GM18498 (cell line): ENCODE measurements at regions not wholly inside any gene's neighbourhood (a gene's known extent, or its start where the extent isn't known, plus 50 kb on each side); places are given as distances from the start of the nearest gene placed in this dataset.

Source experiments
- ATAC-seq: cut with Tn5 transposase; IDR thresholded peaks from one replicate; pipeline ENCODE4 v1.9.1; 2021; ENCODE audit warnings: mild to moderate bottlenecking, moderate library complexity; ENCODE audit not compliant: unreplicated experiment

GRCh38 chr7:135831455-135832195, 83.0 kb upstream of the FAM180A start:
- no peak for ATAC-seq

DNA sequence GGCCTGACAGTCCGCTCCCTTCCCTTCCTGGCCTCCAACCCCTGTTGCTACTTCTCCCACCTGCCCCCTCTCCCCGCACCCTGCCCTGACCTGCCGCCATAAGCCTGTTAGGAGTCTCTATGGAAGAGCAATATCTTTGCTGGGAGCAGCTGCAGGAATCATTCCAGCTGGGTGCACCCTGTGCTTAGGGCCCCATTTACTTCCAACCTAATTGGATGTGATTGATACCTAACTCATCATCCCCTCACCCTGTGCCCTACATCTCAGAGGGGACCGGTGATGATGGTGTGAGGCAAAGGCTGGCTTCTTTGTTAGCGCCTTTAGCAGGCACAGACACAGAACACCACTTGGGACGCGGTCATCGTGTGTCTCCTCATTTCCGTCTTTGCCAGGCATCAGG, 80.0 kb upstream of the FAM180A start:
- ATAC-seq, result no peak

- no peak for ATAC-seq
Observed at GRCh38 chr7:135827391-135827790, 78.8 kb upstream of the FAM180A start.

GRCh38 chr7:135825406-135825805, 76.8 kb upstream of the FAM180A start:
- no peak for ATAC-seq

DNA sequence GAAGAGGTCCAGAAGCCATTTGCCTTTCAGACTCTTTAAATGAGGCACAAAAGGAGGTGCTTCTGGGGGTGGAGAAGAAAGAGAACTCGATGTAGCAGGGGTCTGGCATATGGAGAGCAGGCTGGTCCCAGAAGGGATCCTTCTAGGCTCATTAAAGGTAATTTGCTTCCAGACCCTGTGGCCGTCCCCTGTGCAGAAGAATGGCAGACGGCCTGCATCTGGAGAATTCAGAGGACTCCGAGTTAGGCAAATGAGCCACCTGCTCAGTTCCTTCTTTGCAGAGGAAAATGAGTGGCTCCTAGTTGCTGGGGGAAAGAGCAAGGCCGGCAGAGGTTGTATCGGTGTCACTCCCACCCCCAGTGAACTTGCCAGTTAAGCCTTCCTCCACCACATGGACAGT, 73.8 kb upstream of the FAM180A start:
- no peak for ATAC-seq

- no peak for ATAC-seq
Observed at GRCh38 chr7:135817583-135817982, 69.0 kb upstream of the FAM180A start.

DNA sequence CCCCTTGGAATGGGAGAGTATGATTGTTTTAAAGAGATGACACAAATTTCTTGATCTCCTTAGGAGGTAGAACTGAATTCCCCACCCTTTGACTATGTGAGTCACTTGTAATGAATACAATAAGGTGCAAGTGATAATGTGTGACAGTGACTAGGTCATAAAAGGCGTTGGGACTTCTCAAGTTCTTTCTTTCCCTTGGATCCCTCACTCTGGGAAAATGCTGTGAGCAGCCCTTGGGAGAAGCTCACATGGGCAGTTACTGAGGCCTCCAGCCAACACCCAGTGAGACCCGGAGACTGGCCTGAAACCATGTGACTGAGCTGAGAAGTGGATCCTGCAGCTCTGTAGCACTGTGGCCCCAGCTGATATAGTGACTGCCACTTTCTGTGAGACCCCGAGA, 66.4 kb upstream of the FAM180A start:
- no peak for ATAC-seq

DNA sequence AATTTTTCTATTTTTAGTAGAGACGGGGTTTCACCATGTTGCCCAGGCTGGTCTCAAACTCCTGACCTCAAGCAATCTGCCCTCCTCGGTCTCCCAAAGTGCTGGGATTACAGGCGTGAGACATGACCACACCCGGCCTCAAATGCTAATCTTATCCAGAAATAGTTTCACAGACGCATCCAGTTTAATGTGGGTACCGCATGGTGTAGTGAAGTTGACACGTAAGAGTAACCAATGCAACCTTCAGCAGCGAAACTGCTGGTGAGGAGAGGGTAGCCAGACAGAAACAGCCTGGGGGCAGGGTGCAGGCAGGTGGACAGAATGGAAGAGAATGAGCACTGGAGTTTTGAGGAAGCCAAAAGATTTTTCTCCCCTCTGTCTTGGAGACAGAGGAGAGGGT, 63.5 kb upstream of the FAM180A start:
- no peak for ATAC-seq

- no peak for ATAC-seq
Observed at GRCh38 chr7:135811506-135811905, 62.9 kb upstream of the FAM180A start.

DNA sequence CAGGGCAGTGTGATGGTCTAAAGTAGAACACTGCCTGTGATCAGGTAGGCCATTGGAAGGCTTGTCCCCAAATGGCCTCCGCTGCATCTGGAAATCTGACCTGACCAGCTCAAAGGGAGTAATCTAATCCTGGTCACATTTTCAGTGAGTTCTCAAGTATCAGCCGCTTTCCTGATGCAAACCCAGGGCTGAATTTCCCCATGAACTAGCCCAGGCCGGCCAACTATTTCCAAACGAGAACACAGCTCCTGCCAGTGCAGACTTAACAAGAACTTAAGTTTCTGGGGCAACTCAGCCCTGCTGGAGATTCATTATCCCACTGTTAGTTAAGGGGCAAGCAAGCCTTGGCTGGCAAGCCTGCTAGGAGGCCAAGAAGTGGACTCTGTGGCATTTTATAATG, 59.6 kb upstream of the FAM180A start:
- ATAC-seq, result no peak

DNA sequence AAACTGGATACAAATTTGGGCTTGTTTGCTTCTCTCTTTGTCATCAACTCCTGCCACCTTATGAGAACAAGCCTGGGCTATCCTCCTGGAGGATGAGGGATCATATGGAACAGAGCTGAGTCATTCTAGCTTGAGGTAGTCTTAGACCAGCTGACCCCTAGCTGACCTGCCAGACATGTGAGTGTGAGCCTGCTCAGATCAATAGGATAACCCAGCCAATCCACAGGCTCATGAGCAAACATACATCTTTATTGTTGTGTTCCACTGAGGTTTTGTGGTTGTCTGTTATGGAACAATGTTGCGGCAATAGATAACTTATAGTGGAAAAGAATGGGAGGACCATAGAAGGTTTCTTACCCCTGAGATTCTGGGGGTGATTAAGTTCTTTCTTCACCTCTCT, 54.5 kb upstream of the FAM180A start:
- ATAC-seq, result no peak

DNA sequence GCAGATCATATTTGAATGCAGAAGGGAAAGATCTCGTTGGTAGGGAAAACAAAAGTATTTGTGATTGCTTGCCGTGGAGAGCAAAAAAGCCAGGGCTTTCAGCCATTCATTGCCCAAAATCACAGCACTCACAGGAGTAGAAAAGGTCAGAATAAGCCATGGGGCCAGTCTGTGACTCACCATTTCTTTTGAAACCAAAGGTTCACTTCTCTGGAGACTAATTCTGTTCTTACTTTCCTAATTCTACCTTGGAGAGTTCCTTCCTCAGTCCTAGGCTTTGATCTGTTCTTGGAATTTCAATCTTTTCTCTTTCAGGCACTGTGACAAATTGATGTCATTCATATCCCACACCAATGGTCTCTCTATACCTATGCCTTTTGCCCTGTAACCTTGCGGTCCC, 54.1 kb upstream of the FAM180A start:
- no peak for ATAC-seq

DNA sequence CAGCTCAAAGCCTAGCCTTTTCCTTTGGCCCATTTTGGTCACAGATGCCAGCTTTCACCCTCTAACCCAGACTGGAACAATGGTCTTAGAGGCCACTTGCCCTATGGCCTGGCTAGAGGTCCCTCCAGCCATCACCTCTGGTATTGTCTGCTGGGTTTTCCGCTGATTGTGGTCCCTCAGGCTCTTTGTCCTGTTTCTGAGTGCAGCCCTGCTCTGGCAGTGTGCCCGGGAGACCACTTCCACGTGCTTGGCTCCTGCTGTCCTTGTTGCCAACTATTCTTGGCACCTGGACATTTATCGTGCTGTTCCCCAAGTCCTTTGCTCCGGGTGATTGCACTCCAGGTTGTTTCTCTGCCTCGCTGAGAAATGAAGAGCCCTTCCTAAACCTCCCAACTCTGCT, 53.3 kb upstream of the FAM180A start:
- no peak for ATAC-seq

- peak; percentile 75 for ATAC-seq
Observed at GRCh38 chr7:135801045-135801693, 52.6 kb upstream of the FAM180A start.

- no peak for ATAC-seq
Observed at GRCh38 chr7:135800560-135800959, 51.9 kb upstream of the FAM180A start.

- ATAC-seq, result no peak
Observed at GRCh38 chr7:135799881-135800280, 51.3 kb upstream of the FAM180A start.
